GM19351 (cell line): ENCODE measurements at regions not wholly inside any gene's neighbourhood (a gene's known extent, or its start where the extent isn't known, plus 50 kb on each side); places are given as distances from the start of the nearest gene placed in this dataset.
A peak's percentile ranks its signal among the peaks of the same experiment; 100 is the strongest.

Experiments
- ATAC-seq: cut with Tn5 transposase; IDR thresholded peaks from one replicate; pipeline ENCODE4 v1.9.1; 2021; ENCODE audit warnings: mild to moderate bottlenecking, moderate library complexity; ENCODE audit not compliant: unreplicated experiment

GRCh38 chr2:134135793-134136192, 118.1 kb upstream of the MGAT5 start:
- no peak for ATAC-seq

GRCh38 chr2:134136731-134137130, 117.1 kb upstream of the MGAT5 start:
- no peak for ATAC-seq

GRCh38 chr2:134137182-134137611, 116.7 kb upstream of the MGAT5 start:
- ATAC-seq = no peak

DNA sequence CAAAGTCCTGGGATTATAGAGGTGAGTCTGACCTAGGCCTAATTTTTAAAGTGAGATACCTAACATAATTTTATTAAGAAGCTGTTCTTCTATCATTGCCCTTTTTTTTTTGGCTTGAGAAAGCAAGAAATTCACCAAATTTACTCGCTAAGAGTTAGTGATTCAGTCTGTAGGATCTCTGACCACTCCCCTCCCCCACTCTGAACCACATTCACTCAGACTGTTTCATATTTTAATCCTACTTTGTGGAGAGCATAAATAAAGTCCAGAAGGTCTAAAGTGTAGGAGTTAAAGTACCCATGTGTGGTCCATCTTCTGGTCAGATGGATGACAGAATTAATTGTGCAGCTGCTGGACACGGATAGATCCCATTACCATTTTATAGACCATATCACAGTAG, 115.8 kb upstream of the MGAT5 start:
- no peak for ATAC-seq

- ATAC-seq = no peak
Measured at GRCh38 chr2:134139611-134140010, 114.3 kb upstream of the MGAT5 start.

DNA sequence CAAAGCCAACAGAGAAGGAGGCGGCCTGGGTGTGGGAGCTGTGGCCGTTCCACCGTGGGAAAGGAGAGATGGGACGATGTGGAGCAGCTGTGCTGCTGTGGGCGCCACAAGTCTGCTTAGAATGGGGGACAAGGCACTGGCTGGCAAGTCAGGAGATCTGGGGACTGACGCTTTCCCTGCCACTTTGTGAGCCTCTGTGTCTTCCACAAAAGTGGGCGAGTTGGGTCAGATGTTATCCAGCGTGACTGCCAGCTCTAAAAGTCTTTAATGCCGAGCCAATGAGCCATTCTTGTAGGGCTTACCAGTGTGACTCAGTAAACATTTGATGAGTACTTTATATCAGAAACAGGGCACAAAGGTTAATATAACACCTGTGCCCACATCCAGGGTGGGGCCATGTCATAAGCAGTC, 113.6 kb upstream of the MGAT5 start:
- ATAC-seq = no peak

- ATAC-seq = no peak
Measured at GRCh38 chr2:134141598-134142340, 112.1 kb upstream of the MGAT5 start.

DNA sequence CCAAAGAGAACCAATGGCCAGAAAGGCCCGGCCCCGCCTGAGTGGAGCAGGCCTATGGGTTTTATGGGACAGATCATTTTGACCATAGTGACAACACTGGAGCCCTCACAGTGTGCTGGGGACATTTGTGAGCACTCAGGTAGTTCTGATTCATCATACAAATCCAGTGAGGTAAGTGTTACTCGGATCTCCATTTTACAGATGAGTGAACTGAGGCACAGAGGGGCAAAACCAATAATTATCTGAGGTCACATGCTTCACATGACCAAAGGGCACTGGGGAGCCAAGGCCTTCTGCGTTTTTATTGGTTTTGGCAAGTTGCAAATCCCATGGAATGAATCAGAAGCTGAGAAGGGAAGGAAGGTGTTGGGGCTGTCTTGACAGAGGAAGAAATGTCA, 111.5 kb upstream of the MGAT5 start:
- no peak for ATAC-seq

GRCh38 chr2:134142903-134143302, 111.0 kb upstream of the MGAT5 start:
- no peak for ATAC-seq

DNA sequence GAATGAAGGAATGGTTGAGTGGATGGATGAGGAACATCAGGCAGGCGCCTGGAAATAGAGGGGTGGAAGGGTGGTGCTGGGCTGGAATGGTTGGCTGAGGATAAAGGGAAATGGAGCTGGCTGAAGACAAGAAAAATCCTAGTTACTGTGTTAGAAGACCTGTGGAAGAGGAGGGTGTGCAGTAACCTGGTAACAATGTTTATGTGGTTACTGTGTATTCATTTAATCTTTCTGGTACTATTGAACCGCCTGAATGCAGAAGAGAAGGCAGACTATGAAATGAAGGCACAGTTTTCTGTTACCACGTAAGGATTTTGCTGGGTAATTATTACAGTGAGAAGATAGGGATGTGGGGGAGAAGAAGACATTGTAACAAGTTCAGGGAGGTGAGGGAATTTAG, 110.3 kb upstream of the MGAT5 start:
- ATAC-seq = no peak

DNA sequence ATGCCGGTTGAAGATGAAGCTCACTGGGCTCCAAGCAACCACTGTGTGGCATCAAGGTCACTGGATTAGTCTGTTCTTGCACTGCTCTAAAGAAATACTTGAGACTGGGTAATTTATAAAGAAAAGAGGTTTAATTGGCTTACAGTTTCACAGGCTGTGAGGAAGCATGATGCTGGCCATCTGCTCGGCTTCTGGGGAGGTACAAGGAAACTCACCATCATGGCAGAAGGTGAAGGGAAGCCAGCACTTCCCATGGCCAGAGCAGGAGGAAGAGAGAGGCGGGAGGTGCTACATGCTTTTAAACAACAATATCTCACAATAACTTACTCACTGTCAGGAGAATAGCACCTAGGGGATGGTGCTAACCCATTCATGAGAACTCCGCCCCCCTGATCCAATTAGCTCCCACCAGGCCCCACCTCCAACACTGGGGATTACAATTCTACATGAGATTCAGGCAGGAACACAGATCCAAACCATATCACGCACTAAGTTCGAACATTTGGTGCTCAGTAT, 109.7 kb upstream of the MGAT5 start:
- ATAC-seq = no peak

GRCh38 chr2:134144651-134145050, 109.2 kb upstream of the MGAT5 start:
- ATAC-seq = no peak

DNA sequence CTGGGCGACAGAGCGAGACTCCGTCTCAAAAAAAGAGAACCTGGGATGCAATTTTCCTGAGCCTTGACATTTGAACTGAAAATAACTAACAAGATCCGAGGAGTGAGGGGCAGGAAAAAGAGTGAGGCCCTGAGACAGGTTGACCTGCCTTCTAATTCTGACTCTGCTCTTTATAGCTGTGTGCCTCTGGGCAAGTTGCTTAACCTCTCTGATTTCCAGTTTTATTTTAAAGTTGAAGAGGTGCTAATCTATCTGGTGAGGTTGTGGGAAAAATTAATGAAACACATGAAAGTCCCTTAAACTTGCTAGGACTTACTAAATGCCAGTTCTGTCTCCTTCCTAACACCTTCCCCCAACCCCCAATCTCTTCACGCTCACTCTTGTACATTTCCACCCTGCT, 108.4 kb upstream of the MGAT5 start:
- no peak for ATAC-seq

- ATAC-seq = peak; percentile 29
Measured at GRCh38 chr2:134146161-134146560, 107.7 kb upstream of the MGAT5 start.

DNA sequence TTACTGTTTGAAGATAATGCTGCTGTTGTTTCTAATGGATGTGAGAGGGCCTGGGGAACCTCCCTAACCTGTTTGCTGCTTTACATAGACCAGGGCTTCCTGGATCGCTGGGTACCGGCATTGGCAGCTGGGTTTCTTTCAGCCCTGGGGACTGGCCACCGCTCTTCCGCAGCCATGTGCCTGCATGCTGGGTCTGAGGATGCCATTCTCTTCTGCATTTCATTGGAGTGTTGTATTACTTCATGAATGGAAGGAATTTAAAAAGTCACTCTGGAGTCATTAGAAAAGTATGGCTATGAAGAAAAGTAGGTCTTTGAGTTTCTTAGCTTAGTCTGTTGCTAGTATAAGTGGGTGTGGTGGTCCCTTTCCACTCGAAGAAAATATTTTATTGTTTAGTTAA, 107.3 kb upstream of the MGAT5 start:
- ATAC-seq = peak; percentile 43

- ATAC-seq = no peak
Measured at GRCh38 chr2:134148172-134148571, 105.7 kb upstream of the MGAT5 start.

GRCh38 chr2:134148843-134149472, 104.9 kb upstream of the MGAT5 start:
- ATAC-seq = no peak

- no peak for ATAC-seq
Measured at GRCh38 chr2:134149904-134150303, 104.0 kb upstream of the MGAT5 start.

DNA sequence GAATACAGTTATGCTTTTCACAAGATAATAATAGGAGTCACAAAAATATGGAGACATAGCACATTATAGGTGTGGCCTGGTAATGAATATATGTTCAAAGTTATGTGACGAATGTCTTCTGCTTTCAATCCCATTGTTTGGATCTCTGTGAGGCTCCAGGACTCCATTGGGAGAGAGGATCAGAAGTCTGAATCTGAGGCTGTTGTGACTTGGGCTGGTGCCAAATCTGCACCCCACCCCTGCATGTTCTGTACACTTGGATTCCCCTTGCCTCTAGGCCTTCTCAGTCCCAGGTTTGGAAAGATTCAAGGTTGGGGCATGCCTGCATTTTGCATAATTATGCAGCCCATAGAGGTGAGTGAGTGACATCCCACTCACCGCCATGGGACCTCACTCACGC, 103.1 kb upstream of the MGAT5 start:
- no peak for ATAC-seq

- no peak for ATAC-seq
Measured at GRCh38 chr2:134152045-134153010, 101.5 kb upstream of the MGAT5 start.

GRCh38 chr2:134153294-134153880, 100.5 kb upstream of the MGAT5 start:
- ATAC-seq = no peak
